GM23338 (cell line): ENCODE measurements at regions not wholly inside any gene's neighbourhood (a gene's known extent, or its start where the extent isn't known, plus 50 kb on each side); places are given as distances from the start of the nearest gene placed in this dataset.

Experiments
- ATAC-seq: fragments of 200-7000 bp; cut with Tn5 transposase; 3 replicates; pipeline ENCODE4 v1.9.1; 2020
- DNase-seq: peaks from one replicate; pipeline ENCODE4 v3.0.0-alpha.2; 2015; ENCODE audit warnings: low spot score
- H2AFZ ChIP-seq: fragments of 200-600 bp; sonication (generic); 2 replicates; pipeline ENCODE4 v1.8.0; 2016; ENCODE audit warnings: antibody characterized with exemption, mild to moderate bottlenecking, moderate library complexity
- H3F3A ChIP-seq: fragments of 200-600 bp; sonication (generic); replicated peaks from 2 replicates; pipeline ENCODE4 v1.8.0; 2017; ENCODE audit warnings: antibody characterized with exemption, mixed run types, low read depth
- H3K27ac ChIP-seq: fragments of 200-600 bp; sonication (generic); 2 replicates; pipeline ENCODE4 v1.6.1; 2016; ENCODE audit warnings: low read depth
- H3K27me3 ChIP-seq: fragments of 200-600 bp; sonication (generic); 2 replicates; pipeline ENCODE4 v1.8.0; 2016; ENCODE audit warnings: mild to moderate bottlenecking, mixed run types, moderate library complexity; ENCODE audit not compliant: insufficient read depth
- H3K36me3 ChIP-seq: fragments of 200-600 bp; sonication (generic); 2 replicates; pipeline ENCODE4 v1.8.0; 2016; ENCODE audit warnings: mild to moderate bottlenecking; ENCODE audit not compliant: insufficient read depth
- H3K4me1 ChIP-seq: fragments of 200-600 bp; sonication (generic); 2 replicates; pipeline ENCODE4 v1.8.0; 2016; ENCODE audit warnings: mild to moderate bottlenecking, moderate library complexity; ENCODE audit not compliant: insufficient read depth
- H3K4me2 ChIP-seq: fragments of 200-600 bp; sonication (generic); 2 replicates; pipeline ENCODE4 v1.7.1; 2017; ENCODE audit warnings: mixed run types
- H3K4me3 ChIP-seq: fragments of 200-600 bp; sonication (generic); 2 replicates; pipeline ENCODE4 v1.6.1; 2016; ENCODE audit warnings: mixed run types
- H3K79me2 ChIP-seq: fragments of 200-600 bp; sonication (generic); replicated peaks from 2 replicates; pipeline ENCODE4 v1.8.0; 2017; ENCODE audit warnings: mild to moderate bottlenecking; ENCODE audit not compliant: insufficient read depth
- H3K9me2 ChIP-seq: fragments of 200-600 bp; sonication (generic); 2 replicates; pipeline ENCODE4 v1.8.0; 2017; ENCODE audit not compliant: insufficient read depth
- H4K20me1 ChIP-seq: fragments of 200-600 bp; sonication (generic); replicated peaks from 2 replicates; pipeline ENCODE4 v1.8.0; 2017; ENCODE audit warnings: mild to moderate bottlenecking; ENCODE audit not compliant: insufficient read depth
- H3K27ac Mint-ChIP-seq: 2 replicates; pipeline ENCODE4 v1.8.0; 2020; ENCODE audit warnings: inconsistent platforms, mild to moderate bottlenecking, moderate library complexity, mixed read lengths
- H3K27me3 Mint-ChIP-seq: 3 replicates; pipeline ENCODE4 v1.8.0; 2022; ENCODE audit warnings: low read depth, mild to moderate bottlenecking, moderate library complexity, mixed read lengths, inconsistent platforms; ENCODE audit not compliant: insufficient read depth, poor library complexity
- H3K36me3 Mint-ChIP-seq: 3 replicates; pipeline ENCODE4 v1.8.0; 2021; ENCODE audit warnings: low read depth, mild to moderate bottlenecking, inconsistent platforms, moderate library complexity, mixed read lengths
- H3K4me1 Mint-ChIP-seq: 3 replicates; pipeline ENCODE4 v1.8.0; 2020; ENCODE audit warnings: mild to moderate bottlenecking, inconsistent platforms, mixed read lengths
- H3K4me3 Mint-ChIP-seq: 3 replicates; pipeline ENCODE4 v1.8.0; 2021; ENCODE audit warnings: moderate library complexity, mild to moderate bottlenecking, inconsistent platforms, mixed read lengths
- H3K9me3 Mint-ChIP-seq: 3 replicates; pipeline ENCODE4 v1.8.0; 2020; ENCODE audit warnings: moderate library complexity, mild to moderate bottlenecking, inconsistent platforms, mixed read lengths
- CREB1 ChIP-seq: fragments of 250-450 bp; sonication (Bioruptor Pico); IDR thresholded peaks from 2 replicates; pipeline ENCODE4 v1.5.0; 2020; ENCODE audit warnings: low read depth, mild to moderate bottlenecking, moderate library complexity
- CTCF ChIP-seq, 2 experiments: fragments of 200-600 bp in 1 of 2; sonication (generic) in 1 of 2; conservative IDR thresholded peaks; 2 replicates each; pipeline versions ENCODE4 v1.5.1 to v1.6.1; 2016 to 2017; ENCODE audit warnings: antibody characterized with exemption in 2 of 2, low read depth in 2 of 2, mild to moderate bottlenecking in 2 of 2, moderate library complexity in 1 of 2
- ETS1 ChIP-seq: IDR thresholded peaks from 2 replicates; pipeline ENCODE4 v1.6.1; 2016; ENCODE audit warnings: antibody characterized with exemption
- EZH2 ChIP-seq: fragments of 200-600 bp; sonication (generic); IDR thresholded peaks from one replicate; pipeline ENCODE4 v1.8.0; 2017; ENCODE audit warnings: antibody characterized with exemption, mild to moderate bottlenecking, low read depth; ENCODE audit not compliant: unreplicated experiment
- EZH2phosphoT487 ChIP-seq: fragments of 200-600 bp; sonication (generic); IDR thresholded peaks from one replicate; pipeline ENCODE4 v1.8.1; 2018; ENCODE audit warnings: antibody characterized with exemption; ENCODE audit not compliant: unreplicated experiment
- JUNB ChIP-seq: IDR thresholded peaks from one replicate; pipeline ENCODE4 v1.6.1; 2016; ENCODE audit warnings: antibody characterized with exemption; ENCODE audit not compliant: unreplicated experiment
- NANOG ChIP-seq: IDR thresholded peaks from 2 replicates; pipeline ENCODE4 v1.6.1; 2016; ENCODE audit warnings: antibody characterized with exemption, borderline replicate concordance
- POLR2AphosphoS5 ChIP-seq: IDR thresholded peaks from 2 replicates; pipeline ENCODE4 v1.6.1; 2016; ENCODE audit warnings: antibody characterized with exemption, low read depth
- STAT1 ChIP-seq: IDR thresholded peaks from one replicate; pipeline ENCODE4 v1.6.1; 2016; ENCODE audit warnings: antibody characterized with exemption; ENCODE audit not compliant: unreplicated experiment
- ZNF114 ChIP-seq: fragments of 250-450 bp; sonication (Bioruptor Pico); IDR thresholded peaks from 2 replicates; pipeline ENCODE4 v1.5.0; 2020; ENCODE audit warnings: mild to moderate bottlenecking, moderate library complexity
- ZNF331 ChIP-seq: fragments of 250-450 bp; sonication (Bioruptor Pico); IDR thresholded peaks from 2 replicates; pipeline ENCODE4 v1.5.0; 2020; ENCODE audit warnings: low read depth, mild to moderate bottlenecking, moderate library complexity
- TF ChIP-seq, protein P1 (sequence below): fragments of 250-450 bp; sonication (Bioruptor Pico); IDR thresholded peaks from 2 replicates; pipeline ENCODE4 v1.5.0; 2020; ENCODE audit warnings: mild to moderate bottlenecking, moderate library complexity
- TF ChIP-seq, protein P2 (sequence below): IDR thresholded peaks from one replicate; pipeline ENCODE4 v1.6.1; 2018; ENCODE audit warnings: antibody characterized with exemption; ENCODE audit not compliant: unreplicated experiment

- 0 out of 2 replicates have a peak, but pooled peaks cover 3% of the 10 kb centered on the region for H3K4me1 ChIP-seq
- no peak overlapping the region for H3K4me3 ChIP-seq
- Mint-ChIP-seq H3K9me3 (peaks cover 30% of the 10 kb centered on the region), H3K4me1 (peaks cover 8% of the 10 kb centered on the region), H3K36me3 (peaks cover 19% of the 10 kb centered on the region; the same call in 2 of the 3 replicates), H3K27me3 (no peaks in the 10 kb centered on the region), H3K4me3 (no peak overlapping the region), H3K27ac (no peak overlapping the region)
- H4K20me1 ChIP-seq = no peaks in the 10 kb centered on the region
- H3K36me3 ChIP-seq = no peaks in the 10 kb centered on the region
- DNase-seq (no peak), ATAC-seq (no peak)
- no peaks in the 10 kb centered on the region for H3K79me2 ChIP-seq
- TF ChIP-seq CREB1 (CRISPR knock-in tag) (no peak), POLR2AphosphoS5 (no peak), ETS1 (no peak), JUNB (no peak), NANOG (no peak), ZNF331 (CRISPR knock-in tag) (no peak), CTCF (conservative IDR thresholded peaks at IDR 0.05; ENCODE audit: low read depth in 2 of 2) (no peak), EZH2phosphoT487 (no peak), ZNF114 (CRISPR knock-in tag) (no peak), EZH2 (no peak), STAT1 (no peak)
- TF ChIP-seq, protein P1, sequence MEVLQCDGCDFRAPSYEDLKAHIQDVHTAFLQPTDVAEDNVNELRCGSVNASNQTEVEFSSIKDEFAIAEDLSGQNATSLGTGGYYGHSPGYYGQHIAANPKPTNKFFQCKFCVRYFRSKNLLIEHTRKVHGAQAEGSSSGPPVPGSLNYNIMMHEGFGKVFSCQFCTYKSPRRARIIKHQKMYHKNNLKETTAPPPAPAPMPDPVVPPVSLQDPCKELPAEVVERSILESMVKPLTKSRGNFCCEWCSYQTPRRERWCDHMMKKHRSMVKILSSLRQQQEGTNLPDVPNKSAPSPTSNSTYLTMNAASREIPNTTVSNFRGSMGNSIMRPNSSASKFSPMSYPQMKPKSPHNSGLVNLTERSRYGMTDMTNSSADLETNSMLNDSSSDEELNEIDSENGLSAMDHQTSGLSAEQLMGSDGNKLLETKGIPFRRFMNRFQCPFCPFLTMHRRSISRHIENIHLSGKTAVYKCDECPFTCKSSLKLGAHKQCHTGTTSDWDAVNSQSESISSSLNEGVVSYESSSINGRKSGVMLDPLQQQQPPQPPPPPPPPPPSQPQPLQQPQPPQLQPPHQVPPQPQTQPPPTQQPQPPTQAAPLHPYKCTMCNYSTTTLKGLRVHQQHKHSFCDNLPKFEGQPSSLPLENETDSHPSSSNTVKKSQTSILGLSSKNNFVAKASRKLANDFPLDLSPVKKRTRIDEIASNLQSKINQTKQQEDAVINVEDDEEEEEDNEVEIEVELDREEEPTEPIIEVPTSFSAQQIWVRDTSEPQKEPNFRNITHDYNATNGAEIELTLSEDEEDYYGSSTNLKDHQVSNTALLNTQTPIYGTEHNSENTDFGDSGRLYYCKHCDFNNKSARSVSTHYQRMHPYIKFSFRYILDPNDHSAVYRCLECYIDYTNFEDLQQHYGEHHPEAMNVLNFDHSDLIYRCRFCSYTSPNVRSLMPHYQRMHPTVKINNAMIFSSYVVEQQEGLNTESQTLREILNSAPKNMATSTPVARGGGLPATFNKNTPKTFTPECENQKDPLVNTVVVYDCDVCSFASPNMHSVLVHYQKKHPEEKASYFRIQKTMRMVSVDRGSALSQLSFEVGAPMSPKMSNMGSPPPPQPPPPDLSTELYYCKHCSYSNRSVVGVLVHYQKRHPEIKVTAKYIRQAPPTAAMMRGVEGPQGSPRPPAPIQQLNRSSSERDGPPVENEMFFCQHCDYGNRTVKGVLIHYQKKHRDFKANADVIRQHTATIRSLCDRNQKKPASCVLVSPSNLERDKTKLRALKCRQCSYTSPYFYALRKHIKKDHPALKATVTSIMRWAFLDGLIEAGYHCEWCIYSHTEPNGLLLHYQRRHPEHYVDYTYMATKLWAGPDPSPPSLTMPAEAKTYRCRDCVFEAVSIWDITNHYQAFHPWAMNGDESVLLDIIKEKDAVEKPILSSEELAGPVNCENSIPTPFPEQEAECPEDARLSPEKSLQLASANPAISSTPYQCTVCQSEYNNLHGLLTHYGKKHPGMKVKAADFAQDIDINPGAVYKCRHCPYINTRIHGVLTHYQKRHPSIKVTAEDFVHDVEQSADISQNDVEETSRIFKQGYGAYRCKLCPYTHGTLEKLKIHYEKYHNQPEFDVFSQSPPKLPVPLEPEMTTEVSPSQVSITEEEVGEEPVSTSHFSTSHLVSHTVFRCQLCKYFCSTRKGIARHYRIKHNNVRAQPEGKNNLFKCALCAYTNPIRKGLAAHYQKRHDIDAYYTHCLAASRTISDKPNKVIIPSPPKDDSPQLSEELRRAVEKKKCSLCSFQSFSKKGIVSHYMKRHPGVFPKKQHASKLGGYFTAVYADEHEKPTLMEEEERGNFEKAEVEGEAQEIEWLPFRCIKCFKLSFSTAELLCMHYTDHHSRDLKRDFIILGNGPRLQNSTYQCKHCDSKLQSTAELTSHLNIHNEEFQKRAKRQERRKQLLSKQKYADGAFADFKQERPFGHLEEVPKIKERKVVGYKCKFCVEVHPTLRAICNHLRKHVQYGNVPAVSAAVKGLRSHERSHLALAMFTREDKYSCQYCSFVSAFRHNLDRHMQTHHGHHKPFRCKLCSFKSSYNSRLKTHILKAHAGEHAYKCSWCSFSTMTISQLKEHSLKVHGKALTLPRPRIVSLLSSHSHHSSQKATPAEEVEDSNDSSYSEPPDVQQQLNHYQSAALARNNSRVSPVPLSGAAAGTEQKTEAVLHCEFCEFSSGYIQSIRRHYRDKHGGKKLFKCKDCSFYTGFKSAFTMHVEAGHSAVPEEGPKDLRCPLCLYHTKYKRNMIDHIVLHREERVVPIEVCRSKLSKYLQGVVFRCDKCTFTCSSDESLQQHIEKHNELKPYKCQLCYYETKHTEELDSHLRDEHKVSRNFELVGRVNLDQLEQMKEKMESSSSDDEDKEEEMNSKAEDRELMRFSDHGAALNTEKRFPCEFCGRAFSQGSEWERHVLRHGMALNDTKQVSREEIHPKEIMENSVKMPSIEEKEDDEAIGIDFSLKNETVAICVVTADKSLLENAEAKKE (CRISPR knock-in tag) = no peak
- TF ChIP-seq, protein P2, sequence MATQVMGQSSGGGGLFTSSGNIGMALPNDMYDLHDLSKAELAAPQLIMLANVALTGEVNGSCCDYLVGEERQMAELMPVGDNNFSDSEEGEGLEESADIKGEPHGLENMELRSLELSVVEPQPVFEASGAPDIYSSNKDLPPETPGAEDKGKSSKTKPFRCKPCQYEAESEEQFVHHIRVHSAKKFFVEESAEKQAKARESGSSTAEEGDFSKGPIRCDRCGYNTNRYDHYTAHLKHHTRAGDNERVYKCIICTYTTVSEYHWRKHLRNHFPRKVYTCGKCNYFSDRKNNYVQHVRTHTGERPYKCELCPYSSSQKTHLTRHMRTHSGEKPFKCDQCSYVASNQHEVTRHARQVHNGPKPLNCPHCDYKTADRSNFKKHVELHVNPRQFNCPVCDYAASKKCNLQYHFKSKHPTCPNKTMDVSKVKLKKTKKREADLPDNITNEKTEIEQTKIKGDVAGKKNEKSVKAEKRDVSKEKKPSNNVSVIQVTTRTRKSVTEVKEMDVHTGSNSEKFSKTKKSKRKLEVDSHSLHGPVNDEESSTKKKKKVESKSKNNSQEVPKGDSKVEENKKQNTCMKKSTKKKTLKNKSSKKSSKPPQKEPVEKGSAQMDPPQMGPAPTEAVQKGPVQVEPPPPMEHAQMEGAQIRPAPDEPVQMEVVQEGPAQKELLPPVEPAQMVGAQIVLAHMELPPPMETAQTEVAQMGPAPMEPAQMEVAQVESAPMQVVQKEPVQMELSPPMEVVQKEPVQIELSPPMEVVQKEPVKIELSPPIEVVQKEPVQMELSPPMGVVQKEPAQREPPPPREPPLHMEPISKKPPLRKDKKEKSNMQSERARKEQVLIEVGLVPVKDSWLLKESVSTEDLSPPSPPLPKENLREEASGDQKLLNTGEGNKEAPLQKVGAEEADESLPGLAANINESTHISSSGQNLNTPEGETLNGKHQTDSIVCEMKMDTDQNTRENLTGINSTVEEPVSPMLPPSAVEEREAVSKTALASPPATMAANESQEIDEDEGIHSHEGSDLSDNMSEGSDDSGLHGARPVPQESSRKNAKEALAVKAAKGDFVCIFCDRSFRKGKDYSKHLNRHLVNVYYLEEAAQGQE = no peak
- 0 out of 2 replicates have a peak, but pooled peaks cover 3% of the 10 kb centered on the region for H3K9me2 ChIP-seq
- no peak overlapping the region for H3K4me2 ChIP-seq
- H2AFZ ChIP-seq = no peak overlapping the region
- no peaks in the 10 kb centered on the region for H3K27me3 ChIP-seq
- no peaks in the 10 kb centered on the region for H3F3A ChIP-seq
- no peak overlapping the region for H3K27ac ChIP-seq
Observed at GRCh38 chr5:40166802-40167201, 512.9 kb upstream of the PTGER4 start.
